ENCODE measurements at regions not wholly inside any gene's neighbourhood (a gene's known extent, or its start where the extent isn't known, plus 50 kb on each side); places are given as distances from the start of the nearest gene placed in this dataset.

DNA sequence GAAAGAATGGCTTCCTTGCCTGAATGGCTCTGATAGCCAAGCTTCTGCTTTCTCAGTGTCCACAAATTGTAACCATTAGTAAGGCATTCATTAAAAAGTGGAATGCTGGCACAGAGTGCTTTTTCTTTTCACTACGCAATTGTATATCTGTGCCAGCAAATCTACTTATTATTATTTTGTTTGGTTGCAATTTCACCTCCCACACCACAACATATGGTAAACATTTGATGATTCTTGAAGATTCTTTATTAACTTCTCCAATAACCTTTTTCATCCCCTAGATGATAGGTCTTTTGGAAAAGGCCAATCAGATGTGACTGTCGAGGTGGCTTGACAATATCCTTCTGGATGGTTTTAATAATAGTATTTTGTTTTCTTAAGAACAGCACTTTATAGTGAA lies 234.1 kb downstream of the TMEM38B start:
- H3K4me1 ChIP-seq (ENCODE audit: insufficient read depth, poor library complexity, severe bottlenecking), result no peaks in the 10 kb centered on the region
- TF ChIP-seq, protein P1, sequence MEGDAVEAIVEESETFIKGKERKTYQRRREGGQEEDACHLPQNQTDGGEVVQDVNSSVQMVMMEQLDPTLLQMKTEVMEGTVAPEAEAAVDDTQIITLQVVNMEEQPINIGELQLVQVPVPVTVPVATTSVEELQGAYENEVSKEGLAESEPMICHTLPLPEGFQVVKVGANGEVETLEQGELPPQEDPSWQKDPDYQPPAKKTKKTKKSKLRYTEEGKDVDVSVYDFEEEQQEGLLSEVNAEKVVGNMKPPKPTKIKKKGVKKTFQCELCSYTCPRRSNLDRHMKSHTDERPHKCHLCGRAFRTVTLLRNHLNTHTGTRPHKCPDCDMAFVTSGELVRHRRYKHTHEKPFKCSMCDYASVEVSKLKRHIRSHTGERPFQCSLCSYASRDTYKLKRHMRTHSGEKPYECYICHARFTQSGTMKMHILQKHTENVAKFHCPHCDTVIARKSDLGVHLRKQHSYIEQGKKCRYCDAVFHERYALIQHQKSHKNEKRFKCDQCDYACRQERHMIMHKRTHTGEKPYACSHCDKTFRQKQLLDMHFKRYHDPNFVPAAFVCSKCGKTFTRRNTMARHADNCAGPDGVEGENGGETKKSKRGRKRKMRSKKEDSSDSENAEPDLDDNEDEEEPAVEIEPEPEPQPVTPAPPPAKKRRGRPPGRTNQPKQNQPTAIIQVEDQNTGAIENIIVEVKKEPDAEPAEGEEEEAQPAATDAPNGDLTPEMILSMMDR (IDR thresholded peaks at IDR 0.05; ENCODE audit: poor library complexity, severe bottlenecking), result no peak
- no peak overlapping the region for H3K27ac ChIP-seq (ENCODE audit: poor library complexity, severe bottlenecking)
- H3K9me3 ChIP-seq (ENCODE audit: severe bottlenecking), result no peaks in the 10 kb centered on the region
- no peaks in the 10 kb centered on the region for H3K27me3 ChIP-seq (ENCODE audit: insufficient read depth, poor library complexity, severe bottlenecking)
- no peak for DNase-seq (ENCODE audit: low spot score)
- ATAC-seq (ENCODE audit: low read depth), result no peak
- H3K4me3 ChIP-seq (ENCODE audit: severe bottlenecking), result no peak overlapping the region
- H3K36me3 ChIP-seq (ENCODE audit: low read depth), result no peaks in the 10 kb centered on the region

DNA sequence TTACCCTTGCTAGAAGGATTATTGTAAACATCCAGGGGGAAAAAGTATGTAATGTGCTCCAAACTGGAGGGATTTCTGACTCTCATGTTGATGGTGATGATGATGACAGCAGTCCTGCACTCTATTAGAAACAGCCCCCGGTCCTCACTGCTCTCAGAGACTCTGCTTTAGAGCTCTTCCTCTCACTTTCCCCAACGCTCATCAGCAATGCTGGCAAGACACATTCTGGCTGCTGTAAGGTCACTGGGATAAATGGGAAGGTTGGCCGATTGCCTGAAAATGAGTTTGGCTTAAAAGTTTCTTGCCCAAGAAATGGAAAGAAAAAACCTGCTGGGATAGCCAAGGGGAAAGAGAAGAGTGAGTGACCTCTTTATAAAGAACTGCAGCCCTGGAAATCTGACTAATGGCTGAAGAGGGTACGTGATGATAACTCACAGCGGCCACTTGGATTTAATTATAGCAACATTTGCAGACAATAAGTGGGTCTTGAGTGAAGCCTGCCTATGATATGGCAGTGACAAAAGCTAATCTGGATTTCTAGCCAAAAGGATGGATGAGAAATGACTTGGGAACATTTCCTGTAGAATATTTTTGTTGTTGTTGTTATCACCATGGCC lies 235.8 kb downstream of the TMEM38B start:
- no peak for DNase-seq (ENCODE audit: low spot score)
- TF ChIP-seq, protein P1 (IDR thresholded peaks at IDR 0.05; ENCODE audit: poor library complexity, severe bottlenecking), result no peak
- no peaks in the 10 kb centered on the region for H3K36me3 ChIP-seq (ENCODE audit: low read depth)

DNA sequence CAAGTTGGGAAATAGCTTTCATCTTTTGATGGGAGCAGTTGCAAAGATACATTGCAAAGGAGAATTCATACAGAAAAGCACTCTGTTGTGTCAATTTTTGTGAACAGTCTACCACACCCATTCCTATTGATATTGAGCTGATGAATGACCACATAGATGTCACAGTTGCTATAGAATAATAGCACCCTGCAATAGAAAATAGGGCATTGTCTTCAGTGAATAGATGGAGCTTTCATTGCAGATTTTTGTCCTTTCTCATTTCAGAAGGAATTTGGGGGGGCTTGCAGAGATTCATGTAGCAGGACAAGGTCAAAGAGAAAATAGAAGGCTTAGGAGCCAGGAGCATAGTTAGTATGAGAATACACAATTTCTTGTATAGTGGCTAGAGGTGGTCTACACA lies 237.9 kb downstream of the TMEM38B start:
- ATAC-seq (ENCODE audit: low read depth) (no peak), DNase-seq (ENCODE audit: low spot score) (no peak)
- Histone ChIP-seq H3K4me1 (ENCODE audit: insufficient read depth, poor library complexity, severe bottlenecking) (no peaks in the 10 kb centered on the region), H3K27me3 (ENCODE audit: insufficient read depth, poor library complexity, severe bottlenecking) (no peaks in the 10 kb centered on the region), H3K36me3 (ENCODE audit: low read depth) (no peaks in the 10 kb centered on the region), H3K4me3 (ENCODE audit: severe bottlenecking) (no peak overlapping the region), H3K27ac (ENCODE audit: poor library complexity, severe bottlenecking) (no peak overlapping the region), H3K9me3 (ENCODE audit: severe bottlenecking) (no peaks in the 10 kb centered on the region)
- TF ChIP-seq, protein P1 (IDR thresholded peaks at IDR 0.05; ENCODE audit: poor library complexity, severe bottlenecking), result no peak

More for the DNA sequence above, 235.8 kb downstream of the TMEM38B start:
- Histone ChIP-seq H3K4me3 (ENCODE audit: severe bottlenecking) (no peak overlapping the region), H3K27ac (ENCODE audit: poor library complexity, severe bottlenecking) (no peak overlapping the region), H3K27me3 (ENCODE audit: insufficient read depth, poor library complexity, severe bottlenecking) (no peaks in the 10 kb centered on the region), H3K4me1 (ENCODE audit: insufficient read depth, poor library complexity, severe bottlenecking) (no peaks in the 10 kb centered on the region), H3K9me3 (ENCODE audit: severe bottlenecking) (no peaks in the 10 kb centered on the region)
- ATAC-seq (ENCODE audit: low read depth), result no peak

DNA sequence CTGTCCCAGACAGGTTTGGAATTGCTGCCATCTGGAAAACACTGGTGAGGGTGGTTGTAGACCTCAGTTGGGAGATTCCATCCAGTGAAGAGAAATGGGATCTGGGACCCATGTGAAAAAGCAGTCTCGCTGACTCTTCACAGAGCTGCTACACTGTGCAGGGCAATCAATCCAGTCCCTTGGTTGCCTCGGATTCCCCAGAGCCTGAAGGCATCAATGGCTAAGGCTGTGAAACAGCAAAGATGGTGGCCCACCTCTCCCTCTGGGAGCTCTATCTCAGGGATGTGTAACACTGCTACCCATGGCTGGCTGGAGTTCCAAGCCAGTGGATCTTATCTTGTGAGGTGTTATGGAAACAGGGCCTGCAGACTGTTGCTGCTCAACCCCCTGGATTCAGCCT lies 256.1 kb downstream of the TMEM38B start:
- no peaks in the 10 kb centered on the region for H3K4me1 ChIP-seq (ENCODE audit: insufficient read depth, poor library complexity, severe bottlenecking)
- no peak for ATAC-seq (ENCODE audit: low read depth)
- H3K9me3 ChIP-seq (ENCODE audit: severe bottlenecking), result no peaks in the 10 kb centered on the region
- TF ChIP-seq, protein P1 (IDR thresholded peaks at IDR 0.05; ENCODE audit: poor library complexity, severe bottlenecking), result no peak
- H3K27me3 ChIP-seq (ENCODE audit: insufficient read depth, poor library complexity, severe bottlenecking), result no peaks in the 10 kb centered on the region
- no peak overlapping the region for H3K27ac ChIP-seq (ENCODE audit: poor library complexity, severe bottlenecking)
- H3K4me3 ChIP-seq (ENCODE audit: severe bottlenecking), result no peak overlapping the region
- H3K36me3 ChIP-seq (ENCODE audit: low read depth), result no peaks in the 10 kb centered on the region
- no peak for DNase-seq (ENCODE audit: low spot score)

DNA sequence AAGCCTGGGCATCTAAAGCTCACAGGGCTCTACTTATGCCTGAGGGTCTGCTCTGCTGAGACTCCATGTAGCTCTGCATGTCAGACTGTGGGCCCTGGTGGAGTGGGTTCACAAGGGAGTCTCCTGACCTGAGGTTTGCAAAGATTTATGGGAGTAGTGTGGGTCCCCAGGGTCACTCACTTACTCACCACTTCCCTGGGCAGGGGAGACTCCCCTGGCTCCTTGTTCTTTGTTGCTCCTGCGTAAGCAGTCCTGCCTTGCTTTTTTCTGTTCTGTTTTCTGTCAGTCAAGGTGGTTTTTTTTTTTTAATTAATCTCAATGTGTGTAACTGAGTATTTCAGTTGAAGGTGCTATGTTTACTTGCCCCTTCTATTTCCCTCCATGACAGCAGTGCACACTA lies 256.6 kb downstream of the TMEM38B start:
- H3K27me3 ChIP-seq (ENCODE audit: insufficient read depth, poor library complexity, severe bottlenecking), result no peaks in the 10 kb centered on the region
- no peak for ATAC-seq (ENCODE audit: low read depth)
- H3K36me3 ChIP-seq (ENCODE audit: low read depth), result no peaks in the 10 kb centered on the region
- no peak for DNase-seq (ENCODE audit: low spot score)
- H3K27ac ChIP-seq (ENCODE audit: poor library complexity, severe bottlenecking), result no peak overlapping the region
- H3K9me3 ChIP-seq (ENCODE audit: severe bottlenecking), result no peaks in the 10 kb centered on the region
- TF ChIP-seq, protein P1 (IDR thresholded peaks at IDR 0.05; ENCODE audit: poor library complexity, severe bottlenecking), result no peak
- H3K4me3 ChIP-seq (ENCODE audit: severe bottlenecking), result no peak overlapping the region
- no peaks in the 10 kb centered on the region for H3K4me1 ChIP-seq (ENCODE audit: insufficient read depth, poor library complexity, severe bottlenecking)

Measured in RWPE2 (cell line).